Ovary (tissue), 3 donors: ENCODE measurements at regions not wholly inside any gene's neighbourhood (a gene's known extent, or its start where the extent isn't known, plus 50 kb on each side); places are given as distances from the start of the nearest gene placed in this dataset.

ENCODE experiments used
- CTCF ChIP-seq, 3 donors: fragments of 450-650 bp in 2 of 3; fragments of 200-600 bp in 1 of 3; IDR thresholded peaks; one replicate each; pipeline versions ENCODE4 v1.5.1 to v1.8.0; 2016 to 2022; ENCODE audit warnings: antibody characterized with exemption in 3 of 3, mild to moderate bottlenecking in 1 of 3
- POLR2A ChIP-seq: fragments of 450-650 bp; IDR thresholded peaks from one replicate; pipeline ENCODE4 v1.6.1; 2017; ENCODE audit warnings: antibody characterized with exemption, mild to moderate bottlenecking, moderate library complexity
- donor health status: DM: no; HTN: no; CAD: no.

DNA sequence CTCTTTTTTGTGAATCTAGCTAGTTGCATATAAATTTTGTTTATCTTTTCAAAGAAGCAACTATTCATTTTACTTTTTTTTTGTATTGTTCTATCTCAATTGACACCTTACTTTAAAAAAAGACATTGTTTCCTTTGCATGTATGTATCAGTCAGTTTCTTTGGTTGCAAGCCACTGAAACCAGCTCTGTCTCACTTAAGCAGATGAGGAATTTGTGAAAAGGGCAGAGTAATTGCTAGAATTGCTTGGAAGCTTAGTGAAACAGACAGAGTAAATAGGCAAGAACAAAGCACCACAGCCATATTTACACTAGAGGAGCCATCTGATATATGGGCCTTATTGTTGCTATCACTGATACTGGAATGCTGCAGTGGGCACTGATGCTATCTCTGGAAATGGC, 231.4 kb upstream of the KLF8 start:
- TF ChIP-seq CTCF (IDR thresholded peaks at IDR 0.05) = no peak
- no peak for TF ChIP-seq POLR2A
